Prostate gland (tissue), 2 donors: ENCODE measurements at regions not wholly inside any gene's neighbourhood (a gene's known extent, or its start where the extent isn't known, plus 50 kb on each side); places are given as distances from the start of the nearest gene placed in this dataset.

Experiments used
- CTCF ChIP-seq, 4 experiments: fragments of 200-600 bp in 2 of 4; fragments of 450-650 bp in 2 of 4; sonication (generic) in 2 of 4; IDR thresholded peaks; 1 replicate in 3 of 4; 2 replicates in 1 of 4; pipeline ENCODE4 v1.5.1; 2016 to 2019; ENCODE audit warnings: antibody characterized with exemption in 4 of 4, mild to moderate bottlenecking in 2 of 4, moderate library complexity in 2 of 4
- POLR2A ChIP-seq: fragments of 450-650 bp; IDR thresholded peaks from one replicate; pipeline ENCODE4 v1.6.1; 2016; ENCODE audit warnings: antibody characterized with exemption, mild to moderate bottlenecking

- TF ChIP-seq CTCF (IDR thresholded peaks at IDR 0.05) = no peak
- no peak for TF ChIP-seq POLR2A
These were observed 876.0 kb upstream of the FBXO33 start for GRCh38 chr14:40308240-40308639.
